DMS 273 (cell line): ENCODE measurements at regions not wholly inside any gene's neighbourhood (a gene's known extent, or its start where the extent isn't known, plus 50 kb on each side); places are given as distances from the start of the nearest gene placed in this dataset.

Experiments
- DNase-seq: peaks from one replicate; lab custom pipeline; 2025; ENCODE audit not compliant: unreplicated experiment; lab: John Stamatoyannopoulos, UW

DNA sequence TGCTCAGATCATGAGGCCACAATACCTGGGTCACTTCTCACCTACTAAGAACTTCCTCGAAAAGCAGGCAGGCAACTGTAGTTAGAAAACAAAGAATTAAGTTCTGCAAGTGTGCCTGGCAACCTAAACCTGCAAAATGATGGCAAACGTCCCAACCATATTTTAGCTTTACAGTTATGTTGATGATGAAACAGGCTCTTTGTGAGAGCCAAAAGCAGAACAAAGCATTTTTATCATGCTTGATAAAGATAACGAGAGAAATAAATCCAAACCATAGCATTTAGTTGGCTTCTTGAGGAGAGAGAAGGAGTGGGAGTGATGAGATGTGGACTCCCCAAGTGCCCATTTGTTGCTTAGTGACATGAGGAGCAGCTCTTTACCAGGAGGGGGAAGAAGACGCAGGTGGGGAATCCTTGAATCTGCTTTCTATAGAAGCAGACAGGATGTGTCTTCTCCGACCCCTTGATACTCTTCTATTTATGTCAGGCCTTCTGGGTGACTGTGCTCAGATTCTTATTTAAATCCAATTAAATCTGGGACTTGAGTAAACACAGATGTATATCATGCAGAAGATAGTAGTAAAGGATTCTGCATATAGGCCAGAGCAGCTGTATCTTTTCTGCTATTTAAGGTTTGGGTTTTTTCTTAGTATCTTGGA lies 221.2 kb downstream of the TMEM167A start:
- no peak for DNase-seq

DNA sequence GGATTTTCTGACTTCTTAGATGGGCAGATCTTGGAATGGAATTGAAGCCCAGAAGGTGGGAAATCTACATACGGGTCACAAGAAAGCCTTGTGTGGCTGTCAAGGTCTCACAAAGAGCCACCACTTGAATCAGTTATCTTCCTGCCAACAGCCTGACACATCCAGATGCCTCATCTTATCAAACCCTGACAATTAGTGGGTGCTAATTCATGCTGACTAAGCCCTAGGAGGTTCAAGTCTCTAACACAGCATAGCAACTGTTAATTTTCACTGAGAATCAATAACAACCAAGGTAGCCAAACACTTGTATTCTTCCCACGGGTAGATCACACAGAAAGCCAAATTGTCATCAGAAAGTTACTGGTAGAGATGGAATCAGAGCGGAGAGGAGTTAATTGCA lies 222.2 kb downstream of the TMEM167A start:
- DNase-seq = no peak

DNA sequence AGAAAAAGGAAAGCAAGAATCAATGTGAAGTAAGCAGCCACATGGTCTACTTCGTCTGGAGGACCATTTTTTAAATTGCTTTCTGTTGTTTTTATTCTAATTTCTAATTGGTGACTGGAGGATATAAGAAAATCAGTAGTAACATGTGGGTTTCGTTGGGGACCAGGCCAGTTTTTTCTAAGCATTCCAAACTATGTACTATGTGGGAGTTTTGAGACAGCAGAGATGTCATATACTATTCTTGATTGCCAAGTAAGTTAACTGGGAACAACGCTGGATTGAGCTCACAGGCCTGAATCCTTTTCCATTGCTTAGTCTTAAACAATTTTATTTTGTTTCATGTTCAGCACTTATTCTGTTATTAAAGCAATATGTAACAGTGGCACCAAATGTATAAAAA lies 225.7 kb downstream of the TMEM167A start:
- DNase-seq = no peak

DNA sequence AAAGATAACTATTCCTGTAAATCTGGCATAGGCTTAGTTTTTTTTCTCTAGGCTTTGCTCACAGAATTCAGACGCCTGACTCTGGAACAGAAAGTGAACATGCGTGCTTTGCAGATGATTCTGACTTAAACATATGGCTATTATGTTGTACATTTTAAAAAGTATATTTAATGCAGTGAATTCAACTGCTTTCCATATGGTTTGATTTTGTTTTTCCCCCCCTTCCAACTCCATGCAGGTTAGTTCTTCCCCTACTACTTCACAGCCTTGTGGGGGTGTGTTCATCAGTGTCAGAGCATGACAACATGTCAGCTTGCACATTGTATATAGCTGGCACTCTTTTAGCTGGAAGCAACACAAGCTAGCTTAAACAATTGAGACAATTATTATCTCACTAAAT lies 226.8 kb downstream of the TMEM167A start:
- DNase-seq = no peak

DNA sequence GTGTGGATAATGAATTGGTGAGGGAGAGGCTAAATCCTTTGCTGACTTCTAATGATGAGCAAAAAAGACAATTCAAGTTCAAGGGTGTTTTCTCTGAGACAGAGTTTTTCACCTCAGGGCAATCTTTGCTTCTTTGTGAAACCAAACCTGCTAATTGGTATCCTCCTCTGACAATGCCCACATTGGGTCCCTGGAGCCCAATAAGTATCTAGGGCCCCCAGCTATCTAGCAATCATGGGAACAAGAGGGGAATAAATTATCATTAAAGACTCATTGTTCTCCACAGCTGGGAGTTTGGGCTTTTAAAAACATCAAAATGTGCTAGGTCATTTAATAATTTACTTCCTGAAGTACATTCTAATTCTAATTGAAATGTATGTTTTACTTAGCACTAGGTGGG lies 227.3 kb downstream of the TMEM167A start:
- DNase-seq = no peak

DNA sequence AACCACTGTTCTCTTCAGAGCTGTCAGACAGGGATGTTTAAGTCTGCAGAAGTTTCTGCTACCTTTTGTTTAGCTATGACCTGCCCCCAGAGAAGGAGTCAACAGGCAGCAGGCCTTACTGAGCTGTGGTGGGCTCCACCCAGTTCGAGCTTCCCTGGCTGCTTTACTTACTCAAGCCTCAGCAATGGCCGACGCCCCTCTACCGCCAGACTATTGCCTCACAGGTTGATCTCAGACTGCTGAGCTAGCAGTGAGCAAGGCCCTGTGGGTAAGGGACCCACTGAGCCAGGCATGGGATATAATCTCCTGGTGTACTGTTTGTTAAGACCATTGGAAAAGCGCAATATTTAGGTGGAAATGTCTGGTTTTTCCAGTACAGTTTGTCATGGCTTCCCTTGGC lies 229.6 kb downstream of the TMEM167A start:
- no peak for DNase-seq

DNA sequence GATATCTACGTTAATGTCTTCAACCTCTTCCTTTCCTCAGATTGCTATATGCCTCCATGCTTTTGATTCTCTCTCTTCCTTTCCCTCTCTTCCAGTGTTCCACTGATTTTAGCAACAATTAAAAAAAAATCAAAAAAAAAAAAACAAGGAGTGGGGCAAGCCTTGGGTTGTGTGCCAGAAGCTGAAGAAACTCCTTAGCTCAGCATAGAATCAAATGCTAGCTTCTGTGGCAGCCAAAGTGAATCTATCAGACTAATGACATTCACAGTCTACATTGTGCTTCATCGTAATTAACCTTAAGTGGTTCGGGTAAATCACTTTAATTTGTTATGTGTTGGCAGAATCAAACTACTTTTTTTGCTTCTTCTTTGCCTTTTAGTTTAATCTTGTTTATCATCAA lies 237.3 kb downstream of the TMEM167A start:
- DNase-seq = no peak

DNA sequence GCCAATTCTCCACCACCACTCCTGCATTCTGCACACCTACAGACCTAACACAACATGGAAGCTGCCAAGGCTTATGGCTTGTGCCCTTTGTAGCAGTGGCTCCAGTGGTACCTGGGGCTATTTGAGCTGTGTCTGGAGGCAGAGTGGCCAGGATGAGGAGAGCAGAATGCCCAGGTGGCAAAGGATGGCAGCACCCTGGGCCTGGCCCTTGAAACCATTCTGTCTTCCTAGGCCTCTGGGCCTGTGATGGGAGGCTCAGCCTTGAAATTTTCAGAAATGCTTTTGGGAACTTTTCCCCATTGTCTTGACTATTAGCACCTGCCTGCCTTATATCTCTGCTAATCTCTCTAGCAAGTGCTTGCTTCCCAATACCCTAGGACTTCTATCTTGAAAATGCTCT lies 241.7 kb downstream of the TMEM167A start:
- DNase-seq = no peak

DNA sequence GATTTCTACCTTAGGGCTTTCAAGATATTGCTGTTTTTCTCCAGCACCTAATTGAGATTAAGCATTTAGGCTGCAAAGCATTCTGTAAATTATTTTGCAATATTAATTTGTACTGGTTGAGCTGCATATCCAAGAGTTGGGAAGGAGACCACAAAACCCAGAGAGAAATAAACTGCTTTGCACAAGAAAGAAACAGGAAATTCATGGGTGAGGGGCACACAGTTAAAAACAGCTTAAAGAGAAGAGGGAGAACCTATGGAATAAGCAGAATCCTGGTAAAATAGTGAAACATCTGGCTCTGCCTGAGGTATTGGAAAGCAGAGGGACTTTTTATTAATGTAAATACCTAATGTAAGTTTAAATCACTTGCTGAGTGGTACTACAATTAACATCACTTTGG lies 243.0 kb downstream of the TMEM167A start:
- DNase-seq = no peak

DNA sequence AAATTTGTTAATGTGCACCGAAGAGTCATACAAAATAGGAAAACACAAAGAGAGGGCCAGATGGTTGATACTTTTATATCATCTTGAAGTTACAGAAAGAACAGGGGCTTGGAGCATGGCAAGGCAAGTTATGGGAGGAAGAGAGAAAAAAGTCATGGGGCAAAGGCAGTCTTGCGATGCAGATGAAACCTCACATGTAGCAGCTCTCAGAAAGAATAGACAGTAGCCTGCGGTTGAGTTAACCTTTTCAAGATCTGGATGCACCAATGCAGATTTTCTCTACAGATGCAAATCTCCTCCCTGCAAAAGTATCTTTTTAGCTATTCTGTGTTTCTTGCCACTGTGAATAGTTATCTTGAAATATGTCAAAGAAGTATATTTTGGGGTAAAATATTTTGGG lies 243.9 kb downstream of the TMEM167A start:
- DNase-seq = no peak

DNA sequence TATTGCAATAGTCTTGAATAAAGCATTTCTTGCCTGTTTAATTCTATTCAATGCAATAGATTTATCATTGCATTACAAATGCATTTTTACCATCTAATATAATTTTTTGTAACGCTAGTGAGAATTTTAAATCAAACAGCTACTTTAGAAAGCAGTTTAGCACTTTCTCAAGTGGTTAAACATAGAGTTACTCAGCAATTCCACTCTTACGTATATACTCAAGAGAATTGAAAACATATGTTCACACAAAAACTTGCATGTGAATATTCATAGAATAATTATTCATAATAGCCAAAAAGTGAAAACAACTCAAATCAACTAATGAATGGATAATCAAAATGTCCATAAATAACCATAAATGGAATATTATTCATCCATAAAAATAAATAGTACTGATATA lies 244.7 kb downstream of the TMEM167A start:
- DNase-seq = no peak

DNA sequence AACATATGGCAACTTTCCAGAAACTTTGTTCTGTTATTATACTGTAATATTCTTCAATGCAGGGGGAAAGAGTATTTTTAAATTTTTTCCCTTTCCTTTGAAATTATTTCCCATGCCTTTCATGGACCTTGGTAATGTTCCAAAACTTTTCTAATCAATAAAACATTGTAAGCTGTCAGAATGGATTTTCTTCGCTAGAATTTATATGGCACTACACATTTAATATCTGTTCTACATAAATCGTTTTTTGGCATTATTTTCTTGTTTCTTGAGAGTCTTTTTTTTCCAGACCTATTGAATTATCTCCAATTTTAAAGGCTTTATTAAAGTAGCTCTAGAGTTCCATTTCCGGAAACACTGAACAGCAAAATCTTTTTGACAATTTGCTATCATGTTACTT lies 249.0 kb downstream of the TMEM167A start:
- DNase-seq = no peak

DNA sequence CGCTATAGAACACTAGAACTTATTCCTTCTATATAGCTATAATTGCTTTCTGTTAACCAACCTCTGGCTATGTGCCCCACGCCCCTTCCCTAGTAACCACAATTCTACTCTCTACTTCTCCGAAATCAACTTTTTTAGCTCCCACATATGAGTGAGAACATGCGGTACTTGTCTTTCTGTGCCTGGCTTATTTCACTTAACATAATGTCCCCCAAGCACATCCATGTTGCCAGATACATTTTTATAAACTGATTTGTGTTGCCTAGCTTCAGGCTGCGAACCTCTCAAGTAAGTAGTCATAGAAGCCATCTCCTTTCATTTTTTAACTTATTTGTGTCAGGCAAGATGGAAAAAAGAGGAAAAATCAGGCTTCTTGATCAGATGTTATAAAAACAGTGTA lies 249.5 kb downstream of the TMEM167A start:
- no peak for DNase-seq

DNA sequence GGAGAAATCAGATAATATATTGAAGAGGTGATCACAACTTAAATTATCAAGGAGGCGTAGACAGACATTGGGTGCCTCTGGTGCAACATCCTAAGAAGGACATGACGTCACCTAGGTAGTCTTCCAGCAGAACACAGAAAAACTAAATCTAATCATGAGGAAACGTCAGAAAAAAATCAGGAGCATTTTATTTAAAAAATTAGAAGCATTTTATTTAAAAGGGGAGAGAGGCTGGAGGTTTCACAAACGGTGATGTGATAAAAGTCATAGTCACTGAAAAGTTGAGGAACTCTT lies 254.6 kb downstream of the TMEM167A start:
- no peak for DNase-seq

DNA sequence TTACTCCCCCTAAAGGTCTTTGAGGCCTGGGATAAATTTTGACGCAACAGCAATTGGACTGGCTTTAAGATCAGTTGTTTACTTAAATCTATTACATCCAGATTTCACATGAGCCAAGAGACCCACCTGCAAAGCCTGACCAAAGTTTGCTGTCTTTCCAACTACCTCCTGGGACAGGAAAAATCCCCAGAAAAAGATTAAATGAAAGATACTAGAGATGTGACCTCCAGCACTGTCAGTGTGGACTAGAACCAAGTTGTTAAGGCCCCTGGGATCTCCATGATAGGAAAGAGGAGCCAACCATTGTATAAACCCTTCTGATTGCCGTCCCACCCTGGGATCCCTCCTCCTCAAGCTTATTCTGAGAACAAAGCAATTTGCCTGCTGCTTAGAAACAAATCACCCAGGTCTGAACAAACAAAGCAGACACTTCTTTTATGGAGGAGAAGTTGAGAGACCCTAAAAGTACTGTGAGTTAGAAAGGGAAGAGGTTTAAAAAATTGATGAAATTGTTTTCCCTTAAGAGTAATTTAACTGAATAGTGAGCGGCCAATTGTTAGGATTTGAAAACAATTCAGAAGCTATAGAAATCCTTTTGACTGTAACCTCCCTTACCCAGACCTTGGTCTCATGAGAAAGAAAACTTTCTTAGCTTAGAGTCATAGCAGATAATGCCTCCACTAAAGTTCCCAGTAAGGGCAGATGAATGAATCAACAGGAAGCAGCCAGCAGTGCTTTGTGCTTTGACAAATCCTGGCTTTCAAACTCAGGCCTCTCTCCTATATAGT lies 255.2 kb downstream of the TMEM167A start:
- DNase-seq = no peak

DNA sequence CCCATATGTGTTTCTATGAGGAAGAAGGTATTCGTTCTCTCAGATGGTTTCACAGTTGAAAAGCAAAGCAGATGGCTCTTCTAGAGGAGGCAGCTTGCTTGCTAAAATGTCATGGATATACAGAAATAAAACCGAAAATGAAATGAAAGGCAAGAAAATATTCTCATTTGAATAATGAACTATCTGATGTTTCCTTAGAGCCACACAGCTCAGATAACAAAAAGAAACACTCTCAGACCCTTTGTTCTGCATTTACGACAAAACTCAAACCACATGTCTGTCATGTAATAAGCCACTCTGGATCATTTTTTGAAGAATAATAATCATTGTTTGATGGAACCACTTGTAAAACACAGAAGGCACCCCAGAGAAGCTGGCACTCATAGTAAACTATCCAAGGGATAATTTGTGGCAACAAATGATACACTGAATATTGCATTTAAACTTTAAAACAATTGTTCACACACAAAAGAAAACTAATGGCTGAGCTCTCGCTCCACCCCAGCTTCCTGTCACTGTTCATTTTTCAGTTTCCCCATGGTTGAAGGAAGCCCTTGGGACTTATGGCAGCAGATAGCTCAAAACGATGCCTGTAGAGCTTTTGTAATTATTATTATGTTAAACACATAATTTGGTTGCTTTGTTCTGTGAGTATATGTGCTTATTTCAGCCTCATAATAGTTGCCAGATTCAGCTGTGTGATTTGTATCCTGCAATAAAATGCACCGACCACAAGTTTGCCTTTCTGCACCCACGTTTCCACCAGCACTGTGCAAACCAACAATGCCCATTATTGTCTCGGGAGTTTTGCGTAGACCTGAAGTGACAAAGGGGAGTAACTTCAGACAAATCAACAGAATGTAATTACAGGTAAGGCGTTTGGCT lies 256.0 kb downstream of the TMEM167A start:
- DNase-seq = no peak

DNA sequence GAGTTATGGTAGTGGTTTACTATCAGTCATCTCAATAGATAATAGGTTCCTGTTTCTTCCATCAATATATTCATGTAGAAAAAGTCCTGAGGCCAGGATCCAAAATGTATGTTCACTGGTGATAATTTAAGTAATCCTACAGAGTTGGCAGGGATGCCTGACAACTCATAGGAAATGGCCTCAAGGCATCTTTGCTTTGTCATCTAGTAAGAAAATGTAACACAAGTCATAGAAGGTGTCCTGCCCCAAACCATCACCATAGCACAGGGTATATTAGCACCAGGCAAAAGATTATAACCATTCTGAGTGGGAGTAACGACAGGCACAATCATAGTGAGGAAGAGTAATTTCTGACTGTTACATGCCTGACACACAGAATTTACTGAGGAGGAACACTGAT lies 257.0 kb downstream of the TMEM167A start:
- no peak for DNase-seq

DNA sequence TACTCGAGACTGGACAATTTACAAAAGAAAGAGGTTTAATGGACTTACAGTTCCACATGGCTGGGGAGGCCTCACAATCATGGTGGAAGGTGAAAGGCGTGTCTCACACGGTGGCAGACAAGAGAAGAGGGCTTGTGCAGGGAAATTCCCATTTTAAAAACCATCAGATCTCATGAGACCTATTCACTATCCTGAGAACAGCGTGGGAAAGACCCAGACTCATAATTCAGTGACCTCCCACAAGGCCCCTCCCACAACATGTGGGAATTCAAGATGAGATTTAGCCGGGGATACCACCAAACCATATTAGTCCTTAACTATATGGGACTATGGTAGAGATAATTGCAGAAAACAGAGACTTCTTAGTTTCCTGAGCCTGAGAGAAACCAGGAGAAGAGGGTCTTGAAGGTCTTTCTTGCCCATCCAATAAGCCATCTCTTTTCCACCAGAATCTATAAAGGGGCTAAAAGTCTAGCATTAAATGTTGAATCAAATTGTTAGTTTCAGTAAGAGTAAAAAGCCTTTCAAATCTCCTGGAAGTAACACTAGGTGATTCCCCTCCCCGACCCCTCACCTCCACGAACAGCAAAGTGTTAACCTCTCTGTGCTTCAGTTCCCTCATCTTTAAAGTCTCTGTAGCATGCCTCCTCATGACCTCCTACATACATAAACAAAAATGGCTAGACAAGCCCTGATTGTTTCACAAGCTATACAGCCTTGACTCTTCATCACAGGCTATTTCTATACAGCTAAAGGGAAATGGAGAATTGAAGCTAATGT lies 259.1 kb downstream of the TMEM167A start:
- no peak for DNase-seq

DNA sequence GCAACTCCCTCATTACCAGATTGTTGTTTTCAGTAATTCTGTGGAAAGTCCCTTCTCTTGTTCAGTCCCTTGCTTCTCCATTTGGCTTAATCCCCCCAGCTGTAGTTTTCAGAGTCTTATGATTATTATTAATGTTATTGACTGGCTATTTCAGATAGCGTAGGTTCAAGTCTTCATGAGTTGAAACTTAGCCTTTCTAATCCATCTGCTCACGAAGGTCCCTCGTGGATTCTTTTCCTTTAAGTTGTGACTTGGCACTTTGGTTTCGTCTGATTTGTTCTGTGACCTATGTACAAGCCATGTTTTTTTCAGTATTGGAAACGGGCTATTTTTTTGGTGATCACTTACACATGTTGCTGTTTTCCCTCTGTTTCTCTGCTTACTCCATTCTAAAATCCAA lies 260.3 kb downstream of the TMEM167A start:
- no peak for DNase-seq

DNA sequence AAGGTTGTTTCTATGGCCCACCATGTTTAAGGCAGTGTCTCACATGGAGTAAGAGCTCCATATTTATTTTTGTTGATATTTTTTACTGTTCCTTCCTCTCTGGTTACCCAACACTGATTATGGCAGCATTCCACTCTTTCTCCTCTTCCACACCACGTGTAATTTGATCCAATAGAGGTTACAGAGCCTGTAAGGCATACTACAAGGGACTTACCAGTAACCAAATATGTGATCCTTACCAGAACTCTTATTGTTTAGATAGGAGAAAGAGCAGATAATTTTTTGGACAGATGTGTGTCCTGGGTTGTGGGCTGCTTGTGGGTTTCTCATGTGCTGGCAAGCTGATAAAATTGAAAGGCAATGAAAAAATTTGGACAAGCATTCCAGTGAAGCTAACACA lies 261.3 kb downstream of the TMEM167A start:
- DNase-seq = no peak

DNA sequence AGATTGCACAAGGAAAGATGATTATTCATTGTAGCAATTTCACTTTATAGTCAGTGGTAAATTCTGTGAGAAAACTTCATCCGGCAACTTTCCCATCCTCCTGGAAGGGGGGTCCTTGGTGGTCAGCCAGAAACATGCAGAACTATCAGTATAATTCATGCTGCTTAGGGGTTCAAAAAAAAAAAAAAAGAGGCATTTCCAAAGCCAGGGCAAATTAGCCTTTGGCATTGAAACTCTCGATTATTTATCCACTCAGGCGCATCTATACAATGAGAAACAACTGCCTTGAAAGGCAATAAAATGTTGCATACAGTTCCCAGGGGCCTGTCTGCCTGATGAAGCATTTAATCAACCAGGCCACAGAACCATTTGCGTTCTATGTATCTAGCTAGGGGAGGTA lies 263.3 kb downstream of the TMEM167A start:
- no peak for DNase-seq
